ENCODE measurements at regions not wholly inside any gene's neighbourhood (a gene's known extent, or its start where the extent isn't known, plus 50 kb on each side); places are given as distances from the start of the nearest gene placed in this dataset.

GRCh38 chr3:18238332-18238731, 186.8 kb downstream of the SATB1 start:
- H3K36me3 Mint-ChIP-seq, result no peaks in the 10 kb centered on the region
- no peak overlapping the region for H3K27ac Mint-ChIP-seq
- H3K4me3 Mint-ChIP-seq, result no peak overlapping the region
- no peak for DNase-seq (ENCODE audit: extremely low spot score, unreplicated experiment)
- H3K9me3 Mint-ChIP-seq, result peaks cover 5% of the 10 kb centered on the region
- TF ChIP-seq, protein P1, sequence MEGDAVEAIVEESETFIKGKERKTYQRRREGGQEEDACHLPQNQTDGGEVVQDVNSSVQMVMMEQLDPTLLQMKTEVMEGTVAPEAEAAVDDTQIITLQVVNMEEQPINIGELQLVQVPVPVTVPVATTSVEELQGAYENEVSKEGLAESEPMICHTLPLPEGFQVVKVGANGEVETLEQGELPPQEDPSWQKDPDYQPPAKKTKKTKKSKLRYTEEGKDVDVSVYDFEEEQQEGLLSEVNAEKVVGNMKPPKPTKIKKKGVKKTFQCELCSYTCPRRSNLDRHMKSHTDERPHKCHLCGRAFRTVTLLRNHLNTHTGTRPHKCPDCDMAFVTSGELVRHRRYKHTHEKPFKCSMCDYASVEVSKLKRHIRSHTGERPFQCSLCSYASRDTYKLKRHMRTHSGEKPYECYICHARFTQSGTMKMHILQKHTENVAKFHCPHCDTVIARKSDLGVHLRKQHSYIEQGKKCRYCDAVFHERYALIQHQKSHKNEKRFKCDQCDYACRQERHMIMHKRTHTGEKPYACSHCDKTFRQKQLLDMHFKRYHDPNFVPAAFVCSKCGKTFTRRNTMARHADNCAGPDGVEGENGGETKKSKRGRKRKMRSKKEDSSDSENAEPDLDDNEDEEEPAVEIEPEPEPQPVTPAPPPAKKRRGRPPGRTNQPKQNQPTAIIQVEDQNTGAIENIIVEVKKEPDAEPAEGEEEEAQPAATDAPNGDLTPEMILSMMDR (conservative IDR thresholded peaks at IDR 0.05), result no peak
- no peaks in the 10 kb centered on the region for H3K27me3 Mint-ChIP-seq
- H3K4me1 Mint-ChIP-seq (ENCODE audit: unreplicated experiment), result peaks cover 17% of the 10 kb centered on the region

DNA sequence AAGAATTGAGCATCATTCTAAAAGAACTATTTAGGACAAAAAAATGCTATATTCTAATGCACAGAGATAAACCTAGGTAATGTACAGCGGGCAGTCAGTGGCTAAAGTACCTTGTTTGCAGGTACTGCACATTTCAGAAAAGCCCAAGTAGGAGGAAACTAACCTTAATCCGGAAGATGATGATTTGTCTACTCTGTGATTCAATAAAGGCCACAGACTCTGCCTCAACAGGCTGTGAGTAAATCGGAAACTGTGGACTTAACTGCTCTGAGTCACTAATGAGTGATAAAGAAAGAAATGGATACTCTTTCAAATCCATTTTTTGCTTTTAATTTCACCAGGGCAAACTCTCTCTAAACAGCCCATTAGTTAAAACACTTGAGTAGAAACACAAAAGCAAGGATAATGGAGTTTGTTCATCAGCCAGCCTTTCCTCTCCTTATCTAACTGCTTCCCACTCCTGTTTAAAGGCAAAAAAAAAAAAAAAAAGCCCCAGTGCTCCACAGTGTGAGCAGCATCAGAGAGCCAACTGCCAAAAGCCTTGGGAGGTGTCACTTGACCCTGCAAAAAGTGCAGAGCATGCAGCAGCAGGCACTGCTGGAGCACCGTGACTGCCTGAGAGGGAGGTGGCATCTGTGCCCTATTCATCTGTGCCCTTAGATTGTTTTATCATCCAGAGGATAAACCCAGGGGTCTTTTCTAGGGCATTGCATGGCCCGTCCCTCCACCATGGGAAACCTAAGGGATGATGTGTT, 187.7 kb downstream of the SATB1 start:
- H3K4me3 Mint-ChIP-seq, result no peak overlapping the region
- H3K36me3 Mint-ChIP-seq, result no peaks in the 10 kb centered on the region
- DNase-seq (ENCODE audit: extremely low spot score, unreplicated experiment), result no peak
- H3K27ac Mint-ChIP-seq, result no peak overlapping the region
- TF ChIP-seq, protein P1 (conservative IDR thresholded peaks at IDR 0.05), result no peak
- H3K4me1 Mint-ChIP-seq (ENCODE audit: unreplicated experiment), result peaks cover 17% of the 10 kb centered on the region
- peaks cover 8% of the 10 kb centered on the region for H3K9me3 Mint-ChIP-seq
- no peaks in the 10 kb centered on the region for H3K27me3 Mint-ChIP-seq

DNA sequence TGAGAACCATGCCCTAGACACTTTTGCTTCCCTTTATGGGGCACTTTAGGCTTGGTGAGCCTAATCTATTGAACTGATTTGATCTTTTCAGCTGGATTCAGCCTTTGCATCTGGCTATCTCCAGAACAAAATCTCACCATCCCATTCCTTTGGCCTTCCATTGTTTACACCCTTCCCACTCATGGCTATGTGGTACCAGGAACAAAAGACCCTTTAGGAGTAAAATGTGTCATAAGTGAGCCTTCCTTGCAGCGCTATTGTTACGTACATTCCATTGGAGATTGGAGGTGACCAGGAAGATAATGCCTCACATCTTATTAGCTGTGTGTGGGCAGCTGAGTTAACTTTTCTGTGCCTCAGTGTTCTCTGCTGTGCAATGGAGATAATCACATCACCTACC, 188.4 kb downstream of the SATB1 start:
- H3K27me3 Mint-ChIP-seq, result no peaks in the 10 kb centered on the region
- DNase-seq (ENCODE audit: extremely low spot score, unreplicated experiment), result no peak
- peaks cover 5% of the 10 kb centered on the region for H3K9me3 Mint-ChIP-seq
- no peaks in the 10 kb centered on the region for H3K36me3 Mint-ChIP-seq
- no peak overlapping the region for H3K4me3 Mint-ChIP-seq
- TF ChIP-seq, protein P1 (conservative IDR thresholded peaks at IDR 0.05), result no peak
- H3K27ac Mint-ChIP-seq, result no peak overlapping the region
- peaks cover 15% of the 10 kb centered on the region for H3K4me1 Mint-ChIP-seq (ENCODE audit: unreplicated experiment)

DNA sequence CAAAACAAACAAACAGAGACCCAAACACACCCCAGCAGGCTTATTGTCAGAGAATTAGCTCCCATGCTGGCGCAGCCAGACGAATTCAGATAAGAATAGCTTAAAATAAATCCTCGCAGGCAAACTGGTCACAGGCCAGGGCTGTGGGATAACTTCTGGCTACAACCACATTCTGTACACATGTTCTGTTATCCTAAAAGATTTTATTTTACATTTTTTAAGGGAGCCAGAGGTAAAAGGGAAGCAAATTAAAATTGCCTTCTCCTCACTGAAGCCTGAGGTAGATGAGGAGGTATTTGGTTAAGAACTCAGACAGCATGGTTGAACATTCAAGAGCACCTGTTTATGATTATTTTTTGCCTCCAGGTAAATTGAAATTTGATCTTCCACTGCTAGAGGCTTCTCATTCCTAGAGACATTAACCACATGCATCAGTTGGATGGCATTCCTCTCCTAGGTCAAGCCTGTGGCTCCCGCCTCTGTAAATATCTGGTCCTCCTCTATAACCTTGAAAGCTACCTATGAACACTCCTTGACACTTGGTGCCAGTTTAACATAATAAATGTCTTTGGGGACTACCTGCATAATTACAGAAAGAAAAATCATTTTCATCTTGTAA, 190.3 kb downstream of the SATB1 start:
- Mint-ChIP-seq H3K4me1 (ENCODE audit: unreplicated experiment) (peaks cover 14% of the 10 kb centered on the region), H3K27me3 (no peaks in the 10 kb centered on the region), H3K36me3 (no peaks in the 10 kb centered on the region), H3K4me3 (peak overlapping the region; percentile 19), H3K9me3 (peaks cover 4% of the 10 kb centered on the region), H3K27ac (no peak overlapping the region)
- no peak for DNase-seq (ENCODE audit: extremely low spot score, unreplicated experiment)
- TF ChIP-seq, protein P1 (conservative IDR thresholded peaks at IDR 0.05), result no peak

DNA sequence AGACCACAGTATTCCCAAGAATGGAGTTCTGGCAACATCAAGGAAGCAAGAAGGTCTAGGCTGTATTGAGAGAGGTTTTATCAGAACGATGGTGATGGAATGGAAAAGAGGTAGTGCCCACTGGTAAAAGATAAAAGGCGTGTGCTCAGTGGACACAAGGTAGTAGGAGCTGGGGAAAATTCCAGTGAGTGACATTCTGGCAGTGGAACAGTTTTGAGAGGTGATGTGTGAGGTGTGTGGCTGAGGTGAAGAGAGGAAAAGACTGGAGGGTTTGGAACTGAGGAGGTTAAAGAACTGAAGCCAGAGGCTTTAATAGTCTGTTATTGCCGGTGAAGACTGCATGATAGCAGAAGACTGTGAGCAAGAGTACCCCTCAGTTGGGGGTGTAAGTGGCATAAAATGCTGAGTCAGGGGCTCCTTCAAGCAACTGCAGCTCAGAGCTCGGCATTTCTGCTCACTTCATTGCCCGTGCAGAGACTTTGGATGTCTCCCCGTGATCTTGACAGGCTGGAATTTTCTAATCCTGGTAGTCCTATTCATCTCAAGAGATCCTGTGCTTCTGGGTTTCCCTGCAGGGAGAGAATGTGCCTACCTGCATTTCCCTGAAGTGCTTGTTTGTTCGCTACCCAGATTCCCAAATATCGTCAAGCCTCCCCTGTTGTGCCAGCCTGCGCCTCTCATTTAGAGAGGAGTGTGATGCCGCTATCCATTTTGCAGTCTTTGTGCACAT, 191.0 kb downstream of the SATB1 start:
- no peak for DNase-seq (ENCODE audit: extremely low spot score, unreplicated experiment)
- peaks cover 14% of the 10 kb centered on the region for H3K4me1 Mint-ChIP-seq (ENCODE audit: unreplicated experiment)
- H3K27me3 Mint-ChIP-seq, result no peaks in the 10 kb centered on the region
- TF ChIP-seq, protein P1 (conservative IDR thresholded peaks at IDR 0.05), result no peak
- H3K27ac Mint-ChIP-seq, result no peak overlapping the region
- H3K9me3 Mint-ChIP-seq, result peaks cover 4% of the 10 kb centered on the region
- peak overlapping the region; percentile 18 for H3K4me3 Mint-ChIP-seq
- no peaks in the 10 kb centered on the region for H3K36me3 Mint-ChIP-seq
